ENCODE measurements at regions not wholly inside any gene's neighbourhood (a gene's known extent, or its start where the extent isn't known, plus 50 kb on each side); places are given as distances from the start of the nearest gene placed in this dataset.

DNA sequence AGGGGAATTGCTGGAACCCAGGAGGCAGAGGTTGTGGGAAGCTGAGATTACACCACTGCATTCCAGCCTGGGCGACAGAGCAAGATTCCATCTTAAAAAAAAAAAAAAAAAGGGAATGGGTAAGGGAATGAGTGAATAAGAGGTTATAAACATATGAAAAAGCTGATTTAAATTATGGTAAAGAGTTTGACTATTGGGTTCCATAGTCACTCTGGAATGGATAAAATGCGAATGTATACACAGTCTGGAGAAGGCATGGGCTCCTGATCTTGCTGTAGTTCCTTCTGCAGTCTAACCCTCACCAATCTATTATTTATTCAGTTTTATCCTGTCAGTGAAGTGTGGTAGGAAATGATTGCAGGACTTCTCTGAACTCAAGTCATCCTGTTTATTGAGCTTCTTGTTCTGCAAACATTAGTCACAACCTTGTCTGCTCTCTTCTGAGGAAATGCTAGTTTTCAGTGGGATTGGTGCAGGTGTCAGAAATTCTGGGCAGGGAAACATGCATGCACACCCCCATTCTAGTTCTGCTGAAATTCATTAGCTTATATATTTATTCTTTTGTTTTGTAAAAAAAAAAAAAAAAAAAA is 190.9 kb upstream of the CFAP20DC start:
- H3K36me3 Mint-ChIP-seq (ENCODE audit: low read depth) = no peaks in the 10 kb centered on the region
- TF ChIP-seq, protein P1, sequence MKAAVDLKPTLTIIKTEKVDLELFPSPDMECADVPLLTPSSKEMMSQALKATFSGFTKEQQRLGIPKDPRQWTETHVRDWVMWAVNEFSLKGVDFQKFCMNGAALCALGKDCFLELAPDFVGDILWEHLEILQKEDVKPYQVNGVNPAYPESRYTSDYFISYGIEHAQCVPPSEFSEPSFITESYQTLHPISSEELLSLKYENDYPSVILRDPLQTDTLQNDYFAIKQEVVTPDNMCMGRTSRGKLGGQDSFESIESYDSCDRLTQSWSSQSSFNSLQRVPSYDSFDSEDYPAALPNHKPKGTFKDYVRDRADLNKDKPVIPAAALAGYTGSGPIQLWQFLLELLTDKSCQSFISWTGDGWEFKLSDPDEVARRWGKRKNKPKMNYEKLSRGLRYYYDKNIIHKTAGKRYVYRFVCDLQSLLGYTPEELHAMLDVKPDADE (IDR thresholded peaks at IDR 0.05) = no peak
- TF ChIP-seq CREB1 (CRISPR knock-in tag; IDR thresholded peaks at IDR 0.05; ENCODE audit: low read depth) = no peak
- TF ChIP-seq JUNB (IDR thresholded peaks at IDR 0.05; ENCODE audit: unreplicated experiment) = no peak
- TF ChIP-seq EZH2phosphoT487 (IDR thresholded peaks at IDR 0.05; ENCODE audit: unreplicated experiment) = no peak
- TF ChIP-seq, protein P2, sequence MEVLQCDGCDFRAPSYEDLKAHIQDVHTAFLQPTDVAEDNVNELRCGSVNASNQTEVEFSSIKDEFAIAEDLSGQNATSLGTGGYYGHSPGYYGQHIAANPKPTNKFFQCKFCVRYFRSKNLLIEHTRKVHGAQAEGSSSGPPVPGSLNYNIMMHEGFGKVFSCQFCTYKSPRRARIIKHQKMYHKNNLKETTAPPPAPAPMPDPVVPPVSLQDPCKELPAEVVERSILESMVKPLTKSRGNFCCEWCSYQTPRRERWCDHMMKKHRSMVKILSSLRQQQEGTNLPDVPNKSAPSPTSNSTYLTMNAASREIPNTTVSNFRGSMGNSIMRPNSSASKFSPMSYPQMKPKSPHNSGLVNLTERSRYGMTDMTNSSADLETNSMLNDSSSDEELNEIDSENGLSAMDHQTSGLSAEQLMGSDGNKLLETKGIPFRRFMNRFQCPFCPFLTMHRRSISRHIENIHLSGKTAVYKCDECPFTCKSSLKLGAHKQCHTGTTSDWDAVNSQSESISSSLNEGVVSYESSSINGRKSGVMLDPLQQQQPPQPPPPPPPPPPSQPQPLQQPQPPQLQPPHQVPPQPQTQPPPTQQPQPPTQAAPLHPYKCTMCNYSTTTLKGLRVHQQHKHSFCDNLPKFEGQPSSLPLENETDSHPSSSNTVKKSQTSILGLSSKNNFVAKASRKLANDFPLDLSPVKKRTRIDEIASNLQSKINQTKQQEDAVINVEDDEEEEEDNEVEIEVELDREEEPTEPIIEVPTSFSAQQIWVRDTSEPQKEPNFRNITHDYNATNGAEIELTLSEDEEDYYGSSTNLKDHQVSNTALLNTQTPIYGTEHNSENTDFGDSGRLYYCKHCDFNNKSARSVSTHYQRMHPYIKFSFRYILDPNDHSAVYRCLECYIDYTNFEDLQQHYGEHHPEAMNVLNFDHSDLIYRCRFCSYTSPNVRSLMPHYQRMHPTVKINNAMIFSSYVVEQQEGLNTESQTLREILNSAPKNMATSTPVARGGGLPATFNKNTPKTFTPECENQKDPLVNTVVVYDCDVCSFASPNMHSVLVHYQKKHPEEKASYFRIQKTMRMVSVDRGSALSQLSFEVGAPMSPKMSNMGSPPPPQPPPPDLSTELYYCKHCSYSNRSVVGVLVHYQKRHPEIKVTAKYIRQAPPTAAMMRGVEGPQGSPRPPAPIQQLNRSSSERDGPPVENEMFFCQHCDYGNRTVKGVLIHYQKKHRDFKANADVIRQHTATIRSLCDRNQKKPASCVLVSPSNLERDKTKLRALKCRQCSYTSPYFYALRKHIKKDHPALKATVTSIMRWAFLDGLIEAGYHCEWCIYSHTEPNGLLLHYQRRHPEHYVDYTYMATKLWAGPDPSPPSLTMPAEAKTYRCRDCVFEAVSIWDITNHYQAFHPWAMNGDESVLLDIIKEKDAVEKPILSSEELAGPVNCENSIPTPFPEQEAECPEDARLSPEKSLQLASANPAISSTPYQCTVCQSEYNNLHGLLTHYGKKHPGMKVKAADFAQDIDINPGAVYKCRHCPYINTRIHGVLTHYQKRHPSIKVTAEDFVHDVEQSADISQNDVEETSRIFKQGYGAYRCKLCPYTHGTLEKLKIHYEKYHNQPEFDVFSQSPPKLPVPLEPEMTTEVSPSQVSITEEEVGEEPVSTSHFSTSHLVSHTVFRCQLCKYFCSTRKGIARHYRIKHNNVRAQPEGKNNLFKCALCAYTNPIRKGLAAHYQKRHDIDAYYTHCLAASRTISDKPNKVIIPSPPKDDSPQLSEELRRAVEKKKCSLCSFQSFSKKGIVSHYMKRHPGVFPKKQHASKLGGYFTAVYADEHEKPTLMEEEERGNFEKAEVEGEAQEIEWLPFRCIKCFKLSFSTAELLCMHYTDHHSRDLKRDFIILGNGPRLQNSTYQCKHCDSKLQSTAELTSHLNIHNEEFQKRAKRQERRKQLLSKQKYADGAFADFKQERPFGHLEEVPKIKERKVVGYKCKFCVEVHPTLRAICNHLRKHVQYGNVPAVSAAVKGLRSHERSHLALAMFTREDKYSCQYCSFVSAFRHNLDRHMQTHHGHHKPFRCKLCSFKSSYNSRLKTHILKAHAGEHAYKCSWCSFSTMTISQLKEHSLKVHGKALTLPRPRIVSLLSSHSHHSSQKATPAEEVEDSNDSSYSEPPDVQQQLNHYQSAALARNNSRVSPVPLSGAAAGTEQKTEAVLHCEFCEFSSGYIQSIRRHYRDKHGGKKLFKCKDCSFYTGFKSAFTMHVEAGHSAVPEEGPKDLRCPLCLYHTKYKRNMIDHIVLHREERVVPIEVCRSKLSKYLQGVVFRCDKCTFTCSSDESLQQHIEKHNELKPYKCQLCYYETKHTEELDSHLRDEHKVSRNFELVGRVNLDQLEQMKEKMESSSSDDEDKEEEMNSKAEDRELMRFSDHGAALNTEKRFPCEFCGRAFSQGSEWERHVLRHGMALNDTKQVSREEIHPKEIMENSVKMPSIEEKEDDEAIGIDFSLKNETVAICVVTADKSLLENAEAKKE (CRISPR knock-in tag; IDR thresholded peaks at IDR 0.05) = no peak
- H3K27ac ChIP-seq (ENCODE audit: low read depth) = no peak overlapping the region
- H4K20me1 ChIP-seq (replicated peaks; ENCODE audit: insufficient read depth) = no peaks in the 10 kb centered on the region
- DNase-seq (ENCODE audit: low spot score) (no peak), ATAC-seq (no peak)
- peaks cover 5% of the 10 kb centered on the region for H3K4me1 ChIP-seq (ENCODE audit: insufficient read depth)
- H3K4me2 ChIP-seq = no peak overlapping the region
- peaks cover 5% of the 10 kb centered on the region; the same call in 1 of the 2 replicates for H3K9me2 ChIP-seq (ENCODE audit: insufficient read depth)
- peaks cover 2% of the 10 kb centered on the region; the same call in 2 of the 3 replicates for H3K4me1 Mint-ChIP-seq
- no peaks in the 10 kb centered on the region for H3K27me3 Mint-ChIP-seq (ENCODE audit: insufficient read depth, low read depth, poor library complexity)
- no peak overlapping the region for H3K4me3 ChIP-seq
- no peak overlapping the region for H3K27ac Mint-ChIP-seq
- H3K27me3 ChIP-seq (ENCODE audit: insufficient read depth) = no peaks in the 10 kb centered on the region
- no peak overlapping the region for H2AFZ ChIP-seq
- H3K4me3 Mint-ChIP-seq = no peak overlapping the region
- H3F3A ChIP-seq (replicated peaks; ENCODE audit: low read depth) = no peaks in the 10 kb centered on the region
- H3K9me3 Mint-ChIP-seq = no peaks in the 10 kb centered on the region; the same call in 1 of the 3 replicates
- H3K36me3 ChIP-seq (ENCODE audit: insufficient read depth) = no peaks in the 10 kb centered on the region
- H3K79me2 ChIP-seq (replicated peaks; ENCODE audit: insufficient read depth) = no peaks in the 10 kb centered on the region
